ENCODE measurements at regions not wholly inside any gene's neighbourhood (a gene's known extent, or its start where the extent isn't known, plus 50 kb on each side); places are given as distances from the start of the nearest gene placed in this dataset.

GRCh38 chr6:146871611-146872425, 273.0 kb downstream of the ADGB start:
- TF ChIP-seq CTCF (IDR thresholded peaks at IDR 0.05): no peak
- no peak for TF ChIP-seq POLR2A (IDR thresholded peaks at IDR 0.05)
